ENCODE measurements at regions not wholly inside any gene's neighbourhood (a gene's known extent, or its start where the extent isn't known, plus 50 kb on each side); places are given as distances from the start of the nearest gene placed in this dataset.

DNA sequence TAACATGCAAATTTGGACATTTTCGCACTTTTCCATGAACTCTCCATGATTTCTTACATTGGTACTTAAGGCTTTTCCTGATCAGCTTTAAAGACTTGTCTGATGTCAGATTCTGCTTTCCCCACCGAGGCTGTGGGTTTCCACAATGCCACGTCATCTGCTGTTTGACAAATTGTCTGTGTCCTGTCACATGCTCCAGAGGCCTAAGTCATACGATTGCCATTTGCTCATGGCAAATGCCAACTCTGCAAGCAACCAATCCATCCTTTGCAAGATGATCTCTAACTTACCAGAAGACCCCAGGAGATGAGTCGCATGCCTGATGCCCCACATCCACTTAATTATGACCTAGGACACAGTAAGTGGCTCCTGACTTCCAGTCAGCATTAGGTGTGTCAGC lies 556.5 kb downstream of the BMP2 start:
- H3K27ac ChIP-seq (ENCODE audit: insufficient read depth, low read length) = no peak overlapping the region
- TF ChIP-seq SMC3 (IDR thresholded peaks at IDR 0.05; ENCODE audit: low read depth, low read length) (no peak), FOS (IDR thresholded peaks at IDR 0.05; ENCODE audit: low read depth, low read length) (no peak), NFE2L2 (IDR thresholded peaks at IDR 0.05; ENCODE audit: low read depth, low read length) (no peak), MAZ (IDR thresholded peaks at IDR 0.05; ENCODE audit: borderline replicate concordance, low read depth, low read length) (no peak), MAFK (IDR thresholded peaks at IDR 0.05; ENCODE audit: low read depth, low read length) (no peak), BHLHE40 (IDR thresholded peaks at IDR 0.05; ENCODE audit: low read depth, low read length) (no peak), RAD21 (IDR thresholded peaks at IDR 0.05; ENCODE audit: low read length) (no peak), RFX5 (IDR thresholded peaks at IDR 0.05; ENCODE audit: low read depth, low read length) (no peak), MXI1 (IDR thresholded peaks at IDR 0.05; ENCODE audit: borderline replicate concordance, low read depth, low read length) (no peak), CEBPB (IDR thresholded peaks at IDR 0.05; ENCODE audit: low read depth, low read length) (no peak)
- TF ChIP-seq, protein P1, sequence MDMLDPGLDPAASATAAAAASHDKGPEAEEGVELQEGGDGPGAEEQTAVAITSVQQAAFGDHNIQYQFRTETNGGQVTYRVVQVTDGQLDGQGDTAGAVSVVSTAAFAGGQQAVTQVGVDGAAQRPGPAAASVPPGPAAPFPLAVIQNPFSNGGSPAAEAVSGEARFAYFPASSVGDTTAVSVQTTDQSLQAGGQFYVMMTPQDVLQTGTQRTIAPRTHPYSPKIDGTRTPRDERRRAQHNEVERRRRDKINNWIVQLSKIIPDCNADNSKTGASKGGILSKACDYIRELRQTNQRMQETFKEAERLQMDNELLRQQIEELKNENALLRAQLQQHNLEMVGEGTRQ (IDR thresholded peaks at IDR 0.05; ENCODE audit: low read depth, low read length) = no peak
- TF ChIP-seq, protein P2, sequence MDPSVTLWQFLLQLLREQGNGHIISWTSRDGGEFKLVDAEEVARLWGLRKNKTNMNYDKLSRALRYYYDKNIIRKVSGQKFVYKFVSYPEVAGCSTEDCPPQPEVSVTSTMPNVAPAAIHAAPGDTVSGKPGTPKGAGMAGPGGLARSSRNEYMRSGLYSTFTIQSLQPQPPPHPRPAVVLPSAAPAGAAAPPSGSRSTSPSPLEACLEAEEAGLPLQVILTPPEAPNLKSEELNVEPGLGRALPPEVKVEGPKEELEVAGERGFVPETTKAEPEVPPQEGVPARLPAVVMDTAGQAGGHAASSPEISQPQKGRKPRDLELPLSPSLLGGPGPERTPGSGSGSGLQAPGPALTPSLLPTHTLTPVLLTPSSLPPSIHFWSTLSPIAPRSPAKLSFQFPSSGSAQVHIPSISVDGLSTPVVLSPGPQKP (IDR thresholded peaks at IDR 0.05; ENCODE audit: borderline replicate concordance, low read depth, low read length) = no peak
- TF ChIP-seq, protein P3, sequence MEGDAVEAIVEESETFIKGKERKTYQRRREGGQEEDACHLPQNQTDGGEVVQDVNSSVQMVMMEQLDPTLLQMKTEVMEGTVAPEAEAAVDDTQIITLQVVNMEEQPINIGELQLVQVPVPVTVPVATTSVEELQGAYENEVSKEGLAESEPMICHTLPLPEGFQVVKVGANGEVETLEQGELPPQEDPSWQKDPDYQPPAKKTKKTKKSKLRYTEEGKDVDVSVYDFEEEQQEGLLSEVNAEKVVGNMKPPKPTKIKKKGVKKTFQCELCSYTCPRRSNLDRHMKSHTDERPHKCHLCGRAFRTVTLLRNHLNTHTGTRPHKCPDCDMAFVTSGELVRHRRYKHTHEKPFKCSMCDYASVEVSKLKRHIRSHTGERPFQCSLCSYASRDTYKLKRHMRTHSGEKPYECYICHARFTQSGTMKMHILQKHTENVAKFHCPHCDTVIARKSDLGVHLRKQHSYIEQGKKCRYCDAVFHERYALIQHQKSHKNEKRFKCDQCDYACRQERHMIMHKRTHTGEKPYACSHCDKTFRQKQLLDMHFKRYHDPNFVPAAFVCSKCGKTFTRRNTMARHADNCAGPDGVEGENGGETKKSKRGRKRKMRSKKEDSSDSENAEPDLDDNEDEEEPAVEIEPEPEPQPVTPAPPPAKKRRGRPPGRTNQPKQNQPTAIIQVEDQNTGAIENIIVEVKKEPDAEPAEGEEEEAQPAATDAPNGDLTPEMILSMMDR (conservative IDR thresholded peaks at IDR 0.05; ENCODE audit: low read depth, low read length) = no peak
- H3K56ac ChIP-seq (ENCODE audit: extremely low read depth, insufficient read depth, low read length) = no peak overlapping the region
- no peak for DNase-seq
- H3K9me3 ChIP-seq (ENCODE audit: control insufficient read depth, insufficient read depth, low read length) = no peaks in the 10 kb centered on the region
- H3K23ac ChIP-seq (ENCODE audit: low read depth, low read length) = no peak overlapping the region
- H3K27me3 ChIP-seq (ENCODE audit: control insufficient read depth, insufficient read depth, low read length) = no peaks in the 10 kb centered on the region
- H3K14ac ChIP-seq (replicated peaks; ENCODE audit: low read depth, low read length) = no peak overlapping the region
- no peak overlapping the region for H2AK5ac ChIP-seq (ENCODE audit: low read depth, low read length)
- H2BK20ac ChIP-seq (ENCODE audit: low read depth, low read length) = no peak overlapping the region
- no peaks in the 10 kb centered on the region for H3K79me1 ChIP-seq (ENCODE audit: low read depth in 1 of 2, low read length in 2 of 2)
- no peaks in the 10 kb centered on the region for H3K4me1 ChIP-seq (ENCODE audit: control insufficient read depth, insufficient read depth, low read length)
- ChIA-PET CTCF (no interaction called here), POLR2A (ENCODE audit: unreplicated experiment) (no interaction called here)
- H2BK120ac ChIP-seq (ENCODE audit: low read depth, low read length) = no peak overlapping the region
- no peaks in the 10 kb centered on the region for H3K36me3 ChIP-seq (ENCODE audit: control insufficient read depth, insufficient read depth, low read length)
- intact Hi-C loops (cut with micrococcal nuclease) (no loop called here), dilution Hi-C loops (cut with HindIII; ENCODE audit: low sequenced_read_pairs, unreplicated experiment) (no loop called here), in situ Hi-C loops (cut with MboI; ENCODE audit: low sequenced_read_pairs) (no loop called here)
- H2BK5ac ChIP-seq (ENCODE audit: low read depth, low read length, poor library complexity, severe bottlenecking) = no peak overlapping the region
- H3K18ac ChIP-seq (ENCODE audit: low read depth, low read length) = no peak overlapping the region
- no TSS peak for BruUV-seq (replicated peaks)
- H3K9me1 ChIP-seq (ENCODE audit: insufficient read depth, low read length) = no peaks in the 10 kb centered on the region
- no peak overlapping the region for H2AFZ ChIP-seq (replicated peaks; ENCODE audit: low read length, poor library complexity)
- no peaks in the 10 kb centered on the region for H4K20me1 ChIP-seq (ENCODE audit: insufficient read depth, low read length)
- no peak overlapping the region for H4K91ac ChIP-seq (ENCODE audit: insufficient read depth, low read depth, low read length)
- no peak overlapping the region for H4K8ac ChIP-seq (ENCODE audit: low read depth in 2 of 2, low read length in 2 of 2)
- no peak overlapping the region for H3K4ac ChIP-seq (ENCODE audit: low read depth, low read length)
- H2AK9ac ChIP-seq (replicated peaks; ENCODE audit: low read depth, low read length, poor library complexity) = no peak overlapping the region
- ATAC-seq (ENCODE audit: low read depth) = no peak
- 14% methylated on average over 2 of the region's 5 CpGs; no CpG with 5 or more reads in 1 of the 2 experiments for WGBS, 2 experiments (ENCODE audit: extremely low coverage in 2 of 2, insufficient read length in 1 of 2)
- H2BK15ac ChIP-seq (ENCODE audit: low read depth, low read length) = no peak overlapping the region
- H3K4me2 ChIP-seq (ENCODE audit: low read depth, low read length) = no peak overlapping the region
- H4K5ac ChIP-seq (ENCODE audit: low read depth, low read length) = no peak overlapping the region
- H3K4me3 ChIP-seq (ENCODE audit: insufficient read depth, low read depth, low read length) = no peak overlapping the region
- H3K9ac ChIP-seq (ENCODE audit: low read depth, low read length) = no peak overlapping the region
